Keratinocyte (primary cell): ENCODE measurements at regions not wholly inside any gene's neighbourhood (a gene's known extent, or its start where the extent isn't known, plus 50 kb on each side); places are given as distances from the start of the nearest gene placed in this dataset.

Source experiments
- CTCF ChIP-seq, 3 experiments: IDR thresholded peaks in 1 of 3; conservative IDR thresholded peaks in 1 of 3; optimal IDR thresholded peaks in 1 of 3; 2 replicates in 2 of 3; 3 replicates in 1 of 3; pipeline versions ENCODE3 to v1.5.1; 2011; ENCODE audit warnings: low read length in 3 of 3, mild to moderate bottlenecking in 3 of 3, moderate library complexity in 2 of 3, control low read depth in 1 of 3, inconsistent platforms in 1 of 3; ENCODE audit not compliant: insufficient read depth in 2 of 3; ENCODE audit errors: extremely low read depth in 1 of 3
- EZH2 ChIP-seq: IDR thresholded peaks from one replicate; pipeline ENCODE4 v1.6.1; 2012; ENCODE audit warnings: inconsistent platforms, mild to moderate bottlenecking, low read length, moderate library complexity

GRCh38 chr7:4352069-4352468 lies 330.0 kb upstream of the FOXK1 start:
- TF ChIP-seq CTCF (optimal IDR thresholded peaks at IDR 0.05 in 1 of 3, IDR thresholded peaks at IDR 0.05 in 1 of 3, conservative IDR thresholded peaks at IDR 0.05 in 1 of 3; ENCODE audit: extremely low read depth in 1 of 3, insufficient read depth in 2 of 3, low read length in 3 of 3) (no peak), EZH2 (no peak)
